ENCODE measurements at regions not wholly inside any gene's neighbourhood (a gene's known extent, or its start where the extent isn't known, plus 50 kb on each side); places are given as distances from the start of the nearest gene placed in this dataset.

DNA sequence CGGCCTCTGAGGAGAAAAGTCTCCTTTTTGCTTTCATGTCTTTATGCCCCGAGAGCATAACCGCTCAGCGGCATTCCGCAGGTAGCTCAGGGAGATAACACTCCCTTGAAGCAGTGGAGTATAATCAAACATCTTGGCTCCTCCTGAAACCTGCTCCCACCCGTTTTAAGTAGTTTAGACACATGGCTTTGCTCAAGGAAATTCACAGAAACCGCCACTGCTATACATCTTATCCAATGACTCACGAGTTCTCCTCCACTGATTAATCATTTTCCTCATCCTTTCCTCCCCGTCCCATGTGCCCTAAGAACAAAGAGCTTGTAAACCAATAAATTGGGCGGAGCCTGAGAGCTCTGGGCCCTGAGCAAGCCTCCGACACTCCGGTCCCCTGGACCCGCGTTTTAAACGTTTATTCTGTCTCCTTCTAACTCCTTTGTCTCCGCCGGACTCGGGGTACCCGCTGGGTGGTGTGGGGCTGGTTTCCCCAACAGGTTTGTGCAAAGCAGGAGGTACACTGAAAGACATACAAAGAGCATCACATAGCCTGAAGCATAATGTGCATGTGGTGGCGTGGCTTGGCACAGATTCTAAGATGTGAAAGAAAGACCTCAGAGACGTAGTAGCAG, 401.2 kb downstream of the TLL1 start:
- no peak for DNase-seq

- no peak for DNase-seq
Measured at GRCh38 chr4:166274775-166275174, 401.7 kb downstream of the TLL1 start.

- DNase-seq, result no peak
Measured at GRCh38 chr4:166277401-166277800, 404.4 kb downstream of the TLL1 start.

GRCh38 chr4:166277853-166278252, 404.8 kb downstream of the TLL1 start:
- DNase-seq, result no peak

GRCh38 chr4:166279261-166279660, 406.2 kb downstream of the TLL1 start:
- DNase-seq, result no peak

DNA sequence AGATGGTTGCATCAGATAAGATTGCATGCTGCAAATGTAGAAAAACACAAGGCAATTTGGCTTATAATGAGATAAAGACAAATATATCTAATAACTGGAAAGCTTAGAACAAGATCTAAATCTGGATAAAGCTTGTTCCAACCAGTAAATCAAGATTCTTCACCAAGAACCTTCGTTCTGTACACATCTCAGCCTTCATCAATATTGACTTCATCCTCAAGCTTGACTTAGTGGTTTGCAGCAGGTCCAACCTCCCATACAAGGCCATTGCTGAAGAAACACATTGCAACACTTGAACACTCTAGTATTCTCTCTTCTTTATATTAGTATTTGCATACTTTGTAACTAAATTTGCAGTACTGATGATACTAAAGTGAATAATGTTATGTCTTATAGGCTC, 407.6 kb downstream of the TLL1 start:
- DNase-seq, result no peak

- peak; percentile 53 to 54 for DNase-seq
Measured at GRCh38 chr4:166282081-166282770, 409.2 kb downstream of the TLL1 start.

GRCh38 chr4:166284221-166284620, 411.2 kb downstream of the TLL1 start:
- no peak for DNase-seq

GRCh38 chr4:166290426-166290825, 417.4 kb downstream of the TLL1 start:
- DNase-seq, result no peak

GRCh38 chr4:166293556-166293955, 420.5 kb downstream of the TLL1 start:
- DNase-seq, result no peak

GRCh38 chr4:166301266-166301665, 428.2 kb downstream of the TLL1 start:
- DNase-seq, result no peak

- DNase-seq, result peak in 1 of 2 experiments; percentile 6
Measured at GRCh38 chr4:166308647-166309046, 435.6 kb downstream of the TLL1 start.

GRCh38 chr4:166309286-166309685, 436.2 kb downstream of the TLL1 start:
- peak in 1 of 2 experiments; percentile 1 for DNase-seq

DNA sequence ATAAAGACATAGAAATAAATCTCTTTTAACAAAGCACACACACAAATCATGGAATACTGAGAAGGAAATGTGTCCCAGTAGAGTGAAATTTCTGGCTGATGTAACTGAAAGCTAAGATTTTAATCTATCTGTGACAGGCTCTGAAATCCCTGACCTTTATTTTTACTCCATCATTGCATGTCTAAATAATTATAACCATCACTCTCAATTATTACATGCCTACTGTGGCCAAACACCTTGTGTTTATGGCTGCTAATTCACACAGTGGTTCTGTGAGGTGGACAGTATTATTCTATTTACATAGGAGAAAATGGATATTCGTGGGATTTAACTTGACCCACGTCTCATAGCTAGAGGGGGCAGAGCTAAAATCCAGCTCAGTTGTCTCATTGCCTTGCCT, 438.1 kb downstream of the TLL1 start:
- DNase-seq, result no peak

- no peak for DNase-seq
Measured at GRCh38 chr4:166312166-166312565, 439.1 kb downstream of the TLL1 start.

- DNase-seq, result no peak
Measured at GRCh38 chr4:166314902-166315301, 441.9 kb downstream of the TLL1 start.

DNA sequence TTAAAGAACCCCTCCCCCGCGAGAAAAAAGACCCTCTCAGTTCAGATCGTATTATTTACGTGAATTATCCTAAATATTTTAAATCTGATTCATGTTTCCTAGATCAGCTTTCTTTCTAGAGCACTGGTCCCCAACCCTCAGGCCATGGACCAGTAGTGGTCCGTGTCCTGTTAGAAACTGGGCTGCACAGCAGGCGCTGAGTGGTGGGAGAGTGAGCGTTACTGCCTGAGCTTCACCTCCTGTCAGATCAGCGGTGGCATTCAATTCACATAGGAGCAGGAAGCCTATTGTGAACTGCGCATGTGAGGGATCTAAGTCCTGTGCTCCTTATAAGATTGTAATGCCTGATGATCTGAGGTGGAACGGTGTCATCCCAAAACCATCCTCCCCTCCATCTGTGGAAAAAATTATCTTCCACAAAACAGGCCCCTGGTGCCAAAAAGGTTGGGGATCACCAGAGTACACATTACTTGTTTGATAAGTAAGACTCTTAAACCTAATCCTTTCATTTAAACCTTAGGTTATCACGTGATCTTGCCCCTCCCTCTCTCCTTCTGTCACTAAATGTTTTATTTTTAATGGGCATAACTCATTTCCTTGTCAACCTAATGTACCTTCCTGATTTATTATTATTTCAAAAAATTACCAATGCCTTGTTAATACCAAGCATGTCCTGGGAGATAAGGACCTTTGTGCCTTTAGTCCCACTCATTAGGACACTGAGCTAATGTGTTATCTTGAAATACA, 442.9 kb downstream of the TLL1 start:
- no peak for DNase-seq

- DNase-seq, result no peak
Measured at GRCh38 chr4:166318810-166319525, 445.9 kb downstream of the TLL1 start.

DNA sequence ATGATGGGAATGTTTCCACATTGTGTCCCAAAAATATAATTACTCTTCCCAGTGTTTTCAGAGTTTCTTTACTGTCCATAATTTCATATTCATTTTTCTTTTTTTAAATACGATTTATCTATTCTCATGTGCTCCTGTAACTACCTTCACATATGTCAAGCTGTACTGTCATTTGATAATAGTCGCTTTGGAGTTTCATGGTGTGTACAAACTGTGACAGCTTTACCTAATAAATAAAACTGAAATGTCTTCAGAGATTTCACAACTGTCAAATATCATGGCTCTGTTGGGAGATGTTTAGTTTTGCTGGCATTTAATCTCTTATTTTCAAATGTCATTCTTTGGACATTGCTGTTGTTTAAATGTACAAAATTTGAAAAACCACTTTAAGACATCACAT, 450.2 kb downstream of the TLL1 start:
- DNase-seq, result no peak

- no peak for DNase-seq
Measured at GRCh38 chr4:166324321-166324720, 451.3 kb downstream of the TLL1 start.

DNA sequence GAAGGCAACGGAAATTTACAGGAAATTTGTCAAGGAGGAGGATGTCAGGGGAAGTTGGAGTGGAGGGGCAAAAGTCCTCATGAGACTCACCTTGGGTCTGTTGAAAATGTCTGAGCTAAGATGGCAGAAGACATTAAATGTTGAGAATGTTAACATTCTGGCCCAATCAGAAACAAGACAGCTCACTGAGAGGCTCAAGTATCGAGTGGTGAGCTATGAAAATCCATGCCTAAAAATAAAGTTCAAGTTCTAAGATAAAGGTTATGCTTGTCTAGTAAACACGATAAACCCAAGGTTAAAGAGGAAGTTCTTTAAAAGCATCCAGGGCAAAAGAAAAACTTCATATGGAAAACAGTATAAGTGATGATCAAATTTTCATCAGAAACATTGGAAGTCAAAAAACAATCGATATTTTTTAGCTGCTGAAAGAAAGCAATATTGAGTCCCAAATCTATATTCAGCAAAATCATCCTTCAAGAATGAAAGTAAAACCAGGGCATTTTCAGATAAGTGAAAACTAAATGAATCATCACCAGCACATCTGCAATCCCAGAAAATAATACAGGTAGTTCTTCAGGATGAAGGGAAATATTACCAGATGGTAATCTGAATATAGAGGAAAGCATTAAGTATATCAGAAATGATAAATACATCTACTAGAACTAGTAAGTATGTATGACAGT, 462.4 kb downstream of the TLL1 start:
- DNase-seq, result no peak

GRCh38 chr4:166341992-166342391, 469.0 kb downstream of the TLL1 start:
- DNase-seq, result no peak

DNA sequence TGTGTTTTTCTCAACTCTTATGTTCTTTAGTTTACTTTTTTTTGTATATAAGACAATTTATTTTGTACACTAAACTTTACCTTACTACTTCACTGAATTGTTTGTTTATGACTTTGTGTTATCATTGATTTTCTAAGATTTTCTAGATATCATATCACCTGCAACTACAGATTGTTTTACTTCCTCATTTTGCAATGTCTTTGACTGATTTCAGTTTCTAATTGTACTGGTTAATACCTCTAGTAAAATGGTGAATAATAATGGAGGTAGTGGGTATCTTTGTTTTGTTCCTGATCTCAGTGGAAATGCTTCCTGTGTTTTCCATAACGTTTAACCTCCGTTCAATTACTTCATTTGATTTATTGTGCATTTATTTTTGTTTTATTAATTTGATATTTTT, 490.2 kb downstream of the TLL1 start:
- no peak for DNase-seq
